Lung (tissue), 11 donors: ENCODE measurements at regions not wholly inside any gene's neighbourhood (a gene's known extent, or its start where the extent isn't known, plus 50 kb on each side); places are given as distances from the start of the nearest gene placed in this dataset.
"Not testable (repeated sequence)": the region's sequence is repeated elsewhere in the genome, so short reads cannot be mapped to it uniquely, and the experiment has no call there.

ENCODE experiments used
- ATAC-seq: fragments of 200-7000 bp; cut with Tn5 transposase; one replicate; pipeline ENCODE4 v1.9.1; 2020; ENCODE audit warnings: moderate number of reproducible peaks; ENCODE audit not compliant: insufficient read depth, low FRiP score
- DNase-seq, 3 donors: peaks; one replicate each; pipeline ENCODE4 v3.0.0-alpha.2; 2013 to 2017
- H3K27ac ChIP-seq, 2 donors: one replicate each; pipeline ENCODE4 v1.5.1; 2013; ENCODE audit warnings: mild to moderate bottlenecking in 2 of 2, moderate library complexity in 2 of 2, control low read depth in 1 of 2, inconsistent platforms in 1 of 2, low read depth in 1 of 2, low read length in 1 of 2
- H3K27me3 ChIP-seq, 3 donors: one replicate each; pipeline ENCODE4 v1.5.1; 2013; ENCODE audit warnings: low read length in 2 of 3; ENCODE audit not compliant: control insufficient read depth in 3 of 3, insufficient read depth in 3 of 3
- H3K36me3 ChIP-seq, 4 donors: one replicate each; pipeline ENCODE4 v1.5.1; 2013; ENCODE audit warnings: low read length in 4 of 4, mild to moderate bottlenecking in 1 of 4, moderate library complexity in 1 of 4; ENCODE audit not compliant: control insufficient read depth in 4 of 4, insufficient read depth in 4 of 4
- H3K4me1 ChIP-seq, 5 donors: one replicate each; pipeline ENCODE4 v1.5.1; 2013; ENCODE audit warnings: low read length in 5 of 5, mild to moderate bottlenecking in 2 of 5, moderate library complexity in 1 of 5; ENCODE audit not compliant: control insufficient read depth in 5 of 5, insufficient read depth in 5 of 5
- H3K4me3 ChIP-seq: one replicate; pipeline ENCODE4 v1.5.1; 2013; ENCODE audit warnings: mild to moderate bottlenecking, control low read depth, moderate library complexity
- H3K9ac ChIP-seq, 2 donors: one replicate each; pipeline ENCODE4 v1.5.1; 2013; ENCODE audit warnings: low read length in 2 of 2, control low read depth in 1 of 2; ENCODE audit not compliant: insufficient read depth in 1 of 2
- H3K9me3 ChIP-seq, 4 donors: one replicate each; pipeline ENCODE4 v1.5.1; 2013; ENCODE audit warnings: low read length in 3 of 4, mild to moderate bottlenecking in 1 of 4, moderate library complexity in 1 of 4; ENCODE audit not compliant: control insufficient read depth in 4 of 4, insufficient read depth in 3 of 4
- CTCF ChIP-seq: IDR thresholded peaks from 2 replicates; pipeline ENCODE4 v1.5.1; 2012; ENCODE audit warnings: mild to moderate bottlenecking; ENCODE audit errors: control extremely low read depth, extremely low read depth
- WGBS, 2 donors: extraction: QIAGEN DNeasy Blood & Tissue Kit; methylation state at CpG; one replicate each; pipeline ENCODE4 v1.1.7; 2013; 5-methylcytosine and 5-hydroxymethylcytosine counted together
- donor health status: control.
- donor health status: control.
- donor health status: Bipolar disorder and iron deficiency.
- donor health status: healthy.
- donor health status: DM: yes; HTN: yes; CAD: no.

DNA sequence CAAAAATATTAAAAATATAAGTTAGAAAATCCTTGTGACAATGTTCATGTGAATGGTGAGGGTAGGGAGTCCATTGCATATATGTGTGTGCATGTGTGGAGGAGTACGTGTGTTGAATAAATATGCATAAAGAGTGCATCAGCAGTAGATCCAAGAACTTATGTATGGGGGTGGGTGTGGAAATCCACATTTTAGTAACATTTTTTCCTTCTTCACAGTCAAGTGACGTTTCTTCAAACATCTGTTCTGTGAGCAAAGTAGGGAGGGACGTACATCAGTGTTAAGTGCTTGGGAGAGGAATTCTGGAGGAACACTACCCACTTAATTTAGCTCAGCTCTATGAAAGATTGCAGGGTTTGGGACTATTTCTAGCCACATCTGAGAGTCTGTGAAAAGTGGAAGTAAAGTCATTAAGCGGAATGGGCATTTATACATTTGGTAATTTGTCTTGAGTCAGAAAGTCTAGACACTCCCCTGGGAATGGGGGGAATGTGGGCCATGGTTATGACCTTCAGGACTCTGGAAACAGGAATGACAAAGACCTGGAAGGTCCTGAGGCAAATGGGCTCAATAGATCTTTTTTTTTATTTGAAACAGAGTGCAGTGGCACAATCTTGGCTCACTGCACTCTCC, 156.4 kb upstream of the PLXNC1 start:
- no peak overlapping the region for H3K9ac ChIP-seq
- H3K4me3 ChIP-seq: no peak overlapping the region
- peaks cover 0 to 4% (median 0%) of the 10 kb centered on the region in 5 donors for H3K4me1 ChIP-seq
- no peaks in the 10 kb centered on the region for H3K36me3 ChIP-seq
- no peak for TF ChIP-seq CTCF
- H3K27me3 ChIP-seq: no peaks in the 10 kb centered on the region
- WGBS, 2 donors: 83 to 89% methylated on average over 4 of the region's 4 CpGs
- H3K27ac ChIP-seq: no peak overlapping the region
- no peak for ATAC-seq
- DNase-seq: no peak
- H3K9me3 ChIP-seq: no peaks in the 10 kb centered on the region

DNA sequence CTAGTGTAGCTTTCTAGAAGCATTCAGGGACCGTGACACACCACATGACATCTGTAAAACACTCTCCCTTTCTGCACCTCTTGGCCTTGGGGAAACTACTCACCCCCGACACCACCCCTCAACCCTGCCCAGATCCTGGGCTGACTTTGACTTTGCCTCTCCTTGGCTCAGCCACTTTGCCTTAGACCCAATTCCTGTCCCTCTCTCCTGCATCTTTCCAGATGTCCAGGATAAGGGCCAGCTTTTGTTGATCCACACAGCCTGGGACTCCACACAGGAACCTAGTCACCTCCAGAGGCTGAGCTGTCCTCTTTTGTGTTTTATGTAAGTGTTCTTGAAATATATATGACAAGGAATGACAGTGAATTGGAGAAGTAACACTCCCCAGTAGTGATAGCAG, 153.7 kb upstream of the PLXNC1 start:
- no peaks in the 10 kb centered on the region for H3K27me3 ChIP-seq
- WGBS, 2 donors: 50 to 88% methylated on average over 2 of the region's 2 CpGs
- no peak overlapping the region for H3K27ac ChIP-seq
- no peak for TF ChIP-seq CTCF
- H3K9me3 ChIP-seq: peaks cover 0 to 6% (median under 1%) of the 10 kb centered on the region in 4 donors
- H3K9ac ChIP-seq: no peak overlapping the region
- no peaks in the 10 kb centered on the region for H3K36me3 ChIP-seq
- peaks cover 0 to 4% (median 0%) of the 10 kb centered on the region in 5 donors for H3K4me1 ChIP-seq
- ATAC-seq (no peak), DNase-seq (no peak)
- no peak overlapping the region for H3K4me3 ChIP-seq

- DNase-seq (no peak), ATAC-seq (no peak)
- no peak for TF ChIP-seq CTCF
- no peaks in the 10 kb centered on the region for H3K36me3 ChIP-seq
- H3K4me3 ChIP-seq: no peak overlapping the region
- H3K27me3 ChIP-seq: no peaks in the 10 kb centered on the region
- peaks cover 0 to 6% (median under 1%) of the 10 kb centered on the region in 4 donors for H3K9me3 ChIP-seq
- H3K9ac ChIP-seq: no peak overlapping the region
- H3K4me1 ChIP-seq: peaks cover 0 to 1% (median 0%) of the 10 kb centered on the region in 5 donors
- WGBS, 2 donors: 57 to 64% methylated on average over 1 of the region's 1 CpG
- no peak overlapping the region for H3K27ac ChIP-seq
These were observed 152.1 kb upstream of the PLXNC1 start for GRCh38 chr12:93996321-93996720.

DNA sequence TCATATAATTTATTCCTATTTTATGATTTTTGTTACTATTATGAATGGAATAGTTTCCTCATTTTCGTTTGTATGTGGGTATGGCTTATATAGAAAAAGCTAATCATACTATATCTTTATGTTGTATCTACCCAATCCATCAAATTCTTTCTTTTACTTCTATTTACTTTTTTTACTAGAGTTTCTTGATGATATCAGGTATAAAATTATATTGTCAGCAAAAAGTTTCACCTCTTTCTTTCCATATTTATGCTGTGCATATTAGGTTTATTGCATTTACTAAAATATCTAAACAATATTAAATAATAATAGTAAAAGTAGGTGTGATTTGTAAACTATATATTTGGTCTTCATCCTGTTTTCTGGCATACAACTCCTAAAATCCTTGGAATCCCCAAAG, 146.7 kb upstream of the PLXNC1 start:
- H3K4me1 ChIP-seq: no peaks in the 10 kb centered on the region
- no peak overlapping the region for H3K9ac ChIP-seq
- no peaks in the 10 kb centered on the region for H3K27me3 ChIP-seq
- H3K4me3 ChIP-seq: no peak overlapping the region
- no peaks in the 10 kb centered on the region for H3K36me3 ChIP-seq
- H3K27ac ChIP-seq: no peak overlapping the region
- TF ChIP-seq CTCF: no peak
- 63 to 68% methylated on average over 1 of the region's 1 CpG for WGBS, 2 donors
- no peak for DNase-seq
- no peak for ATAC-seq
- H3K9me3 ChIP-seq: peaks cover 0 to 6% (median under 1%) of the 10 kb centered on the region in 4 donors

- not testable (repeated sequence) for ATAC-seq, H3K27ac ChIP-seq, H3K36me3 ChIP-seq, DNase-seq, H3K9me3 ChIP-seq, H3K4me1 ChIP-seq, H3K27me3 ChIP-seq, H3K4me3 ChIP-seq, H3K9ac ChIP-seq
- 37 to 38% methylated on average over 1 of the region's 1 CpG for WGBS, 2 donors
These were observed 145.5 kb upstream of the PLXNC1 start for GRCh38 chr12:94002925-94003324.
